OCI-LY7 (cell line): ENCODE measurements at regions not wholly inside any gene's neighbourhood (a gene's known extent, or its start where the extent isn't known, plus 50 kb on each side); places are given as distances from the start of the nearest gene placed in this dataset.

ENCODE experiments used
- BruUV-seq: library from RNA; stranded (reverse); fragments of 400-500 nt; replicated peaks from 2 replicates; lab custom pipeline; 2021; lab: Mats Ljungman, UMichigan
- CTCF ChIA-PET: fragments of 300-600 bp; sonication (Branson Sonifier 250); formaldehyde crosslinking; loops from one replicate; lab custom pipeline; 2022; ENCODE audit warnings: antibody characterized with exemption; ENCODE audit not compliant: unreplicated experiment; lab: Charles Lee
- POLR2A ChIA-PET: fragments of 300-600 bp; sonication (Branson Sonifier 250); formaldehyde crosslinking; loops from one replicate; lab custom pipeline; 2022; ENCODE audit warnings: antibody characterized with exemption; lab: Charles Lee
- DNase-seq: peaks from one replicate; pipeline ENCODE4 v3.0.0-alpha.2; 2015; ENCODE audit warnings: low spot score
- H2AFZ ChIP-seq: fragments of 200-600 bp; sonication (generic), shearing (Covaris generic); 2 replicates; pipeline ENCODE4 v1.6.1; 2014; ENCODE audit warnings: mild to moderate bottlenecking, antibody characterized with exemption, low read length, moderate library complexity
- H3K27ac ChIP-seq: fragments of 200-600 bp; sonication (generic); 2 replicates; pipeline ENCODE4 v1.5.1; 2014; ENCODE audit warnings: mixed run types, low read depth, mild to moderate bottlenecking, moderate library complexity, low read length, inconsistent platforms; ENCODE audit not compliant: poor library complexity, severe bottlenecking
- H3K36me3 ChIP-seq: fragments of 200-600 bp; sonication (generic); 2 replicates; pipeline ENCODE4 v1.6.1; 2014; ENCODE audit warnings: mild to moderate bottlenecking, antibody characterized with exemption, low read length, moderate library complexity, mixed read lengths; ENCODE audit not compliant: insufficient read depth
- H3K4me1 ChIP-seq: fragments of 200-600 bp; sonication (generic); 2 replicates; pipeline ENCODE4 v1.5.1; 2014; ENCODE audit warnings: mild to moderate bottlenecking, low read length; ENCODE audit not compliant: insufficient read depth, poor library complexity, severe bottlenecking
- H3K4me2 ChIP-seq: fragments of 200-600 bp; sonication (generic); 2 replicates; pipeline ENCODE4 v1.6.1; 2014; ENCODE audit warnings: mild to moderate bottlenecking, low read length
- H3K4me3 ChIP-seq: fragments of 200-600 bp; sonication (generic); 2 replicates; pipeline ENCODE4 v1.5.1; 2014; ENCODE audit warnings: mild to moderate bottlenecking, low read depth, low read length; ENCODE audit not compliant: poor library complexity, severe bottlenecking
- H3K79me2 ChIP-seq: fragments of 200-600 bp; sonication (generic); 2 replicates; pipeline ENCODE4 v1.6.1; 2016; ENCODE audit warnings: low read depth, mild to moderate bottlenecking, low read length, moderate library complexity, mixed read lengths; ENCODE audit not compliant: insufficient read depth
- H3K9me2 ChIP-seq: fragments of 200-600 bp; sonication (generic); 2 replicates; pipeline ENCODE4 v1.6.1; 2016; ENCODE audit warnings: mild to moderate bottlenecking, low read length, mixed read lengths; ENCODE audit not compliant: insufficient read depth
- H3K9me3 ChIP-seq: fragments of 200-600 bp; sonication (generic); 2 replicates; pipeline ENCODE4 v1.6.1; 2014; ENCODE audit warnings: mild to moderate bottlenecking, mixed run types, low read length, mixed read lengths
- H4K20me1 ChIP-seq: fragments of 200-600 bp; sonication (generic); 2 replicates; pipeline ENCODE4 v1.6.1; 2014; ENCODE audit warnings: mild to moderate bottlenecking, antibody characterized with exemption, low read length, moderate library complexity, mixed read lengths; ENCODE audit not compliant: insufficient read depth
- CTCF ChIP-seq: fragments of 200-600 bp; sonication (generic); conservative IDR thresholded peaks from 2 replicates; pipeline ENCODE4 v1.5.1; 2014; ENCODE audit warnings: mild to moderate bottlenecking, antibody characterized with exemption, low read length, moderate library complexity, mixed read lengths
- EZH2phosphoT487 ChIP-seq: fragments of 200-600 bp; sonication (generic); IDR thresholded peaks from 2 replicates; pipeline ENCODE4 v1.6.1; 2018; ENCODE audit warnings: low read depth, borderline replicate concordance, mild to moderate bottlenecking, mixed run types, antibody characterized with exemption, low read length, moderate library complexity, mixed read lengths
- intact Hi-C: fragments of 100-400 bp; cut with micrococcal nuclease; formaldehyde crosslinking; loops from one replicate; pipeline ENCODE4 v1.10.0; 2022; ENCODE audit not compliant: unreplicated experiment

GRCh38 chr3:20701641-20702040, 515.6 kb upstream of the SGO1 start:
- no peak overlapping the region for H3K4me3 ChIP-seq
- H3K79me2 ChIP-seq: no peaks in the 10 kb centered on the region
- H3K4me1 ChIP-seq: no peaks in the 10 kb centered on the region
- BruUV-seq: no TSS peak
- CTCF ChIA-PET: no interaction called here
- DNase-seq: no peak
- H3K9me3 ChIP-seq: no peaks in the 10 kb centered on the region
- no peaks in the 10 kb centered on the region for H3K36me3 ChIP-seq
- no peak overlapping the region for H3K27ac ChIP-seq
- no peak overlapping the region for H3K4me2 ChIP-seq
- H2AFZ ChIP-seq: no peak overlapping the region
- H4K20me1 ChIP-seq: no peaks in the 10 kb centered on the region
- TF ChIP-seq EZH2phosphoT487 (no peak), CTCF (no peak)
- POLR2A ChIA-PET: interaction anchor here (0.6 kb wide), 1 partner anchor 519 kb away, joined by 4 read pairs; no protein-coding TSS in a partner anchor
- no peaks in the 10 kb centered on the region for H3K9me2 ChIP-seq
- intact Hi-C loops: no loop called here

- no peaks in the 10 kb centered on the region for H4K20me1 ChIP-seq
- TF ChIP-seq EZH2phosphoT487: no peak
- no peak for TF ChIP-seq CTCF
- H3K9me3 ChIP-seq: no peaks in the 10 kb centered on the region
- no peaks in the 10 kb centered on the region for H3K36me3 ChIP-seq
- ChIA-PET CTCF (no interaction called here), POLR2A (no interaction called here)
- no peak overlapping the region for H3K27ac ChIP-seq
- H3K4me1 ChIP-seq: no peaks in the 10 kb centered on the region
- H3K4me3 ChIP-seq: no peak overlapping the region
- no TSS peak for BruUV-seq
- no peaks in the 10 kb centered on the region for H3K9me2 ChIP-seq
- intact Hi-C loops: no loop called here
- DNase-seq: no peak
- no peak overlapping the region for H2AFZ ChIP-seq
- no peak overlapping the region for H3K4me2 ChIP-seq
- no peaks in the 10 kb centered on the region for H3K79me2 ChIP-seq
These were observed 514.7 kb upstream of the SGO1 start for GRCh38 chr3:20700714-20701113.

- Histone ChIP-seq H3K9me2 (no peaks in the 10 kb centered on the region), H3K36me3 (no peaks in the 10 kb centered on the region), H3K79me2 (no peaks in the 10 kb centered on the region), H4K20me1 (no peaks in the 10 kb centered on the region), H2AFZ (no peak overlapping the region), H3K9me3 (no peaks in the 10 kb centered on the region), H3K4me1 (no peaks in the 10 kb centered on the region), H3K4me3 (no peak overlapping the region), H3K27ac (no peak overlapping the region), H3K4me2 (no peak overlapping the region)
- POLR2A ChIA-PET: interaction anchor here (0.6 kb wide), 2 partner anchors 349 to 1448 kb away, joined by 3 read pairs; no protein-coding TSS in a partner anchor
- no TSS peak for BruUV-seq
- TF ChIP-seq EZH2phosphoT487 (no peak), CTCF (no peak)
- DNase-seq: no peak
- intact Hi-C loops: no loop called here
- CTCF ChIA-PET: no interaction called here
These were observed 512.9 kb upstream of the SGO1 start for GRCh38 chr3:20698896-20699295.
